Uterus (tissue), 3 donors: ENCODE measurements at regions not wholly inside any gene's neighbourhood (a gene's known extent, or its start where the extent isn't known, plus 50 kb on each side); places are given as distances from the start of the nearest gene placed in this dataset.

Experiments used
- DNase-seq, 2 donors: peaks; one replicate each; pipeline ENCODE4 v3.0.0-alpha.2; 2019 to 2020
- H3K27ac ChIP-seq, 2 donors: fragments of 200-600 bp; sonication (generic); 1 replicate in 1 of 2; 2 replicates in 1 of 2; pipeline ENCODE4 v1.5.1; 2016 to 2018
- H3K27me3 ChIP-seq, 2 donors: fragments of 200-600 bp; sonication (generic); one replicate each; pipeline ENCODE4 v1.5.1; 2018 to 2019; ENCODE audit warnings: control low read depth in 1 of 2
- H3K36me3 ChIP-seq, 2 donors: fragments of 200-600 bp; sonication (generic); one replicate each; pipeline ENCODE4 v1.5.1; 2019; ENCODE audit warnings: control low read depth in 1 of 2
- H3K4me1 ChIP-seq, 2 donors: fragments of 200-600 bp; sonication (generic); one replicate each; pipeline ENCODE4 v1.5.1; 2018 to 2019; ENCODE audit warnings: control low read depth in 1 of 2
- H3K4me3 ChIP-seq, 2 donors: fragments of 200-600 bp; sonication (generic); 1 replicate in 1 of 2; 2 replicates in 1 of 2; pipeline ENCODE4 v1.5.1; 2018 to 2019; ENCODE audit warnings: mild to moderate bottlenecking in 1 of 2
- H3K9me3 ChIP-seq, 2 donors: fragments of 200-600 bp; sonication (generic); one replicate each; pipeline ENCODE4 v1.5.1; 2019; ENCODE audit warnings: control low read depth in 1 of 2
- POLR2A ChIP-seq, 2 donors: fragments of 450-650 bp; IDR thresholded peaks; one replicate each; pipeline ENCODE4 v1.6.1; 2016; ENCODE audit warnings: antibody characterized with exemption in 2 of 2, mild to moderate bottlenecking in 1 of 2, moderate library complexity in 1 of 2
- intact Hi-C: fragments of 100-400 bp; cut with DNase I; formaldehyde crosslinking; loops from one replicate; pipeline ENCODE4 v1.15.1; 2023; ENCODE audit warnings: low total_unique reads
- TF ChIP-seq, protein P1 (sequence below), 4 experiments: fragments of 200-600 bp in 2 of 4; fragments of 450-650 bp in 2 of 4; sonication (generic) in 2 of 4; IDR thresholded peaks; one replicate each; pipeline ENCODE4 v1.5.1; 2016 to 2019; ENCODE audit warnings: antibody characterized with exemption in 4 of 4, mild to moderate bottlenecking in 2 of 4, moderate library complexity in 1 of 4
- donor health status: DM: yes; HTN: yes; CAD: no.

DNA sequence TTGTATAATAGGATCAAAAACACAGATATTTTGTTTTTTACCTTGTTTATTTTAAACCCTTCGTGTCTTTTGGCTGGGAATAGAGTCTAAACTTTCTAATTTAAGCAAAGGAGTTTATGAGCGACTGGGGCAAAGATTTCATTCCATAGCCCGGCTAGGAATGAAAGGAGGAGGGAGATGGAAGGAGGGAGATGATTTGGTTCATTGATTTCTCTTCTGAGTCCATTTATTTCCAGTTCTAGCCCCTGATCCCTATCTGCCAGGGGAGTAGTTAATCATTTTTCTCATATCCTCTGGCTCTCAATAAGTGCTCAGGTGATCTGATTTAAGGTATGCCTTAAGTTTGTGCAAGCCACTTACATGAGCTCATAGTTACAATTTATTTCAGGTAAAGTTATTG lies 120.0 kb downstream of the SPRY1 start:
- Histone ChIP-seq H3K36me3 (no peaks in the 10 kb centered on the region), H3K27ac (no peak overlapping the region), H3K27me3 (no peaks in the 10 kb centered on the region), H3K4me3 (no peak overlapping the region), H3K4me1 (no peaks in the 10 kb centered on the region), H3K9me3 (no peaks in the 10 kb centered on the region)
- TF ChIP-seq, protein P1, sequence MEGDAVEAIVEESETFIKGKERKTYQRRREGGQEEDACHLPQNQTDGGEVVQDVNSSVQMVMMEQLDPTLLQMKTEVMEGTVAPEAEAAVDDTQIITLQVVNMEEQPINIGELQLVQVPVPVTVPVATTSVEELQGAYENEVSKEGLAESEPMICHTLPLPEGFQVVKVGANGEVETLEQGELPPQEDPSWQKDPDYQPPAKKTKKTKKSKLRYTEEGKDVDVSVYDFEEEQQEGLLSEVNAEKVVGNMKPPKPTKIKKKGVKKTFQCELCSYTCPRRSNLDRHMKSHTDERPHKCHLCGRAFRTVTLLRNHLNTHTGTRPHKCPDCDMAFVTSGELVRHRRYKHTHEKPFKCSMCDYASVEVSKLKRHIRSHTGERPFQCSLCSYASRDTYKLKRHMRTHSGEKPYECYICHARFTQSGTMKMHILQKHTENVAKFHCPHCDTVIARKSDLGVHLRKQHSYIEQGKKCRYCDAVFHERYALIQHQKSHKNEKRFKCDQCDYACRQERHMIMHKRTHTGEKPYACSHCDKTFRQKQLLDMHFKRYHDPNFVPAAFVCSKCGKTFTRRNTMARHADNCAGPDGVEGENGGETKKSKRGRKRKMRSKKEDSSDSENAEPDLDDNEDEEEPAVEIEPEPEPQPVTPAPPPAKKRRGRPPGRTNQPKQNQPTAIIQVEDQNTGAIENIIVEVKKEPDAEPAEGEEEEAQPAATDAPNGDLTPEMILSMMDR (IDR thresholded peaks at IDR 0.05) = no peak
- no peak for TF ChIP-seq POLR2A (IDR thresholded peaks at IDR 0.05)
- no peak for DNase-seq
- intact Hi-C loops = no loop called here

DNA sequence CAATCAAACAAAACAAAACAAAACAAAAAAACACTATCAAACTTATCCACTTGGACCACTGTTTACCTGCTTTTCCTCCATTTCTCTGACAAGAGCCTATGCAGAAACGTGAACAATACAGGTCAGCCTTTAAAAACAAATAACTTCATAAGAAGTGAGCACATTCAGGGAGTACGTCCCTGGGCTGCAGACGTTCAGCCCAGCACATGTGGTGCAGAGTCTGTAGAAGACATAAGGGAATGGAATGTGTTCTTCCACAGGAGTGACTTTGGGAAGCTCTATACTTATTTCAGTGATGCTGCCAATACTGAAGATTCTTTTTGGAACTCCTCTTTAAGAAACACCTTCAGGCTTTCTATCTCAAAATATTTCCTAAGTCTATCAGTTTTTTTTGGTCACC lies 120.6 kb downstream of the SPRY1 start:
- no peak for TF ChIP-seq POLR2A (IDR thresholded peaks at IDR 0.05)
- TF ChIP-seq, protein P1 (IDR thresholded peaks at IDR 0.05) = no peak
- no peak overlapping the region for H3K27ac ChIP-seq
- no peaks in the 10 kb centered on the region for H3K9me3 ChIP-seq
- intact Hi-C loops = no loop called here
- no peaks in the 10 kb centered on the region for H3K36me3 ChIP-seq
- no peak for DNase-seq
- no peaks in the 10 kb centered on the region for H3K4me1 ChIP-seq
- H3K27me3 ChIP-seq = no peaks in the 10 kb centered on the region
- H3K4me3 ChIP-seq = no peak overlapping the region

DNA sequence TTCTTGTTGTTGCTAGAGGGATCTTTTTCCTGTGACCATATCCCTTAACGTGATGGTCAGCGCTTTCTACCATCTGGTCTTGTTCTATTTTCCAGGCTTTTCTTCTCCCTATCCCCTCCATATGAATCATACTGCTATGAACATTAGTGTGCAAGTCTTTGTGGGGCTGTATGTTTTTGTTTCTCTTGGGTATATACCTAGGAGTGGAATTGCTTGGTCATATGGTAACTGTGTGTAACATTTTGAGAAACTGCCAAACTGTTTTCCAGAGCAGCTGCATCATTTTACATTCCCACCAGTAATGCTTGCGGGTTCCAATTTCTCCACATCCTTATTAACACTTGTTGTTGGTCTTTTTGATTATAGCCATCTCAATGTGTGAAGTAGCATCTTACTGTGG lies 121.4 kb downstream of the SPRY1 start:
- DNase-seq = no peak
- Histone ChIP-seq H3K4me3 (no peak overlapping the region), H3K36me3 (no peaks in the 10 kb centered on the region), H3K9me3 (no peaks in the 10 kb centered on the region), H3K4me1 (no peaks in the 10 kb centered on the region), H3K27ac (no peak overlapping the region), H3K27me3 (no peaks in the 10 kb centered on the region)
- TF ChIP-seq POLR2A (IDR thresholded peaks at IDR 0.05) = no peak
- TF ChIP-seq, protein P1 (IDR thresholded peaks at IDR 0.05) = no peak
- intact Hi-C loops = no loop called here

DNA sequence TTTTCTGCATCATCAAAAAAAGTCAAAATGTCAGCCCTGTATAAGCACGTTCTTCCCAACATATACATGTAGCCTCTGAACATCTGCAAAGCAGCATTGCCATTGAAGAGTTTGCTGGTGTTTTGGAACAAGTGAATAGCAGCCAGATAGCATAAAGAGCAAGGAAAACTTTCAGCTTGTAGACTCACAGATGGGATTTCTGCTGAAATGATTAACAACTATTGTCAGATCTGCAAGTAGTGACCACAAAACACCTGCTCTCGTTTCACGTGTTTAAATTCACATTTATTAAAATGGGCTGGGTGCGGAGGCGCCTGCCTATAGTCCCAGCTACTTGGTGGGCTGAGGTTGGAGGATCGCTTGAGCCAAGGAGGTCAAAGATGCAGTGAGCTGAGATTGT lies 123.7 kb downstream of the SPRY1 start:
- no peak for DNase-seq
- Histone ChIP-seq H3K9me3 (no peaks in the 10 kb centered on the region), H3K36me3 (no peaks in the 10 kb centered on the region), H3K27ac (no peak overlapping the region), H3K4me3 (no peak overlapping the region), H3K27me3 (no peaks in the 10 kb centered on the region), H3K4me1 (no peaks in the 10 kb centered on the region)
- intact Hi-C loops = no loop called here
- TF ChIP-seq, protein P1 (IDR thresholded peaks at IDR 0.05) = no peak
- TF ChIP-seq POLR2A (IDR thresholded peaks at IDR 0.05) = no peak

DNA sequence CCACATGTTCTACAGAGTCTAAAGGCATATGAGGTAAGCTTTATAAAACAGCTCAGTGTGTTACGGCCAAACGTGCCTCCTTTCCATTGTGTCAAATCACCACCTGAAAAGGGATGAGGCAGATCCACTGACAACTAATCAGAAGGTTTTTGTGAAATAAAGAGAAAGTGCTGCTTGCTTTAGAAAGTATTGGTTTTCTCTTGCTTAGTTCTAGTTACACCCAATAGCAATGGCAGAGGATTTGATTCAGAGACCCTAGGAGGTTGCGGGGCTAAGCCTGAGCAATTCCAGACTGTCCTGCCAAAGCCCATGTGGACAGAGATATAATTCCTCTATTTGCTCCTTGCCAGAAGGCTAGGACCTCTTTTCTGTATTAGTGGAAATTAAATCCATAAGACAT lies 125.5 kb downstream of the SPRY1 start:
- intact Hi-C loops = no loop called here
- H3K27me3 ChIP-seq = no peaks in the 10 kb centered on the region
- H3K4me3 ChIP-seq = no peak overlapping the region
- no peak for DNase-seq
- TF ChIP-seq, protein P1 (IDR thresholded peaks at IDR 0.05) = no peak
- TF ChIP-seq POLR2A (IDR thresholded peaks at IDR 0.05) = no peak
- no peaks in the 10 kb centered on the region for H3K9me3 ChIP-seq
- no peaks in the 10 kb centered on the region for H3K36me3 ChIP-seq
- no peak overlapping the region for H3K27ac ChIP-seq
- H3K4me1 ChIP-seq = no peaks in the 10 kb centered on the region
